Fibroblast of lung (primary cell): ENCODE measurements at regions not wholly inside any gene's neighbourhood (a gene's known extent, or its start where the extent isn't known, plus 50 kb on each side); places are given as distances from the start of the nearest gene placed in this dataset.

Source experiments
- CTCF ChIP-seq, 2 donors: IDR thresholded peaks in 1 of 2; conservative IDR thresholded peaks in 1 of 2; 1 replicate in 1 of 2; 2 replicates in 1 of 2; pipeline ENCODE4 v1.5.1; 2011 to 2012; ENCODE audit warnings: low read length in 2 of 2, control low read depth in 1 of 2, inconsistent platforms in 1 of 2, low read depth in 1 of 2, mild to moderate bottlenecking in 1 of 2
- EZH2 ChIP-seq: IDR thresholded peaks from 2 replicates; pipeline ENCODE4 v1.5.1; 2012; ENCODE audit warnings: low read length, control low read depth, mild to moderate bottlenecking; ENCODE audit errors: missing control alignments

DNA sequence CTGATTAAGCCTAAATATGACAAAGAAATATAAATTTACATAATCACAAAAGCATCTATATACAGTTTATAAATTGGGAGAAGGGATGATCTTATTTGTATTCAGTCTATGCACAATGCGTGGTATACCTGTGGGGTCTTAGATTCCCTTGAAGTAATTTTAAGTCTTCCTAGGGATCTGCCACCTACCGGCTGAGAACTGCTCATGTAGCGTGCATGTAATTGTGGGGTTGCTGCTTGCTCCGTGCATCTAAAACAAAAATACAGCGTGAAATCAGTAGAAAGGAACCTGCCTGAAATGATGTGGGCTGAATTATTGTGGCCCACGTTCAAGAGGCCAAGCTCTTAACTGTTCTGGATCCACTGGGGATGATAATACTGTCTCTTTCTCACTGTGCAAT lies 187.3 kb downstream of the MBOAT1 start:
- TF ChIP-seq CTCF (conservative IDR thresholded peaks at IDR 0.05 in 1 of 2, IDR thresholded peaks at IDR 0.05 in 1 of 2; ENCODE audit: low read depth in 1 of 2, low read length in 2 of 2) (no peak), EZH2 (no peak)
